Upper lobe of left lung (tissue), 6 donors: ENCODE measurements at regions not wholly inside any gene's neighbourhood (a gene's known extent, or its start where the extent isn't known, plus 50 kb on each side); places are given as distances from the start of the nearest gene placed in this dataset.

Source experiments
- ATAC-seq, 2 donors: fragments of 200-7000 bp; cut with Tn5 transposase; one replicate each; pipeline ENCODE4 v1.9.1; 2022; ENCODE audit warnings: mild to moderate bottlenecking in 2 of 2, moderate library complexity in 2 of 2; ENCODE audit not compliant: low FRiP score in 2 of 2
- DNase-seq, 2 donors: peaks; one replicate each; pipeline ENCODE4 v3.0.0-alpha.2; 2019 to 2020
- H3K27ac ChIP-seq, 4 donors: fragments of 200-600 bp; sonication (generic); one replicate each; pipeline ENCODE4 v1.5.1; 2016 to 2019
- H3K27me3 ChIP-seq, 4 donors: fragments of 200-600 bp; sonication (generic); one replicate each; pipeline ENCODE4 v1.5.1; 2017 to 2019
- H3K36me3 ChIP-seq, 4 donors: fragments of 200-600 bp; sonication (generic); one replicate each; pipeline ENCODE4 v1.5.1; 2016 to 2019
- H3K4me1 ChIP-seq, 4 donors: fragments of 200-600 bp; sonication (generic); one replicate each; pipeline ENCODE4 v1.5.1; 2018 to 2019
- H3K4me3 ChIP-seq, 4 donors: fragments of 200-600 bp; sonication (generic); one replicate each; pipeline ENCODE4 v1.5.1; 2017 to 2019; ENCODE audit warnings: mild to moderate bottlenecking in 2 of 4, moderate library complexity in 1 of 4
- H3K9me3 ChIP-seq, 4 donors: fragments of 200-600 bp; sonication (generic); one replicate each; pipeline ENCODE4 v1.5.1; 2018 to 2019
- CTCF ChIP-seq, 6 experiments: fragments of 450-650 bp in 4 of 6; fragments of 200-600 bp in 2 of 6; sonication (generic) in 2 of 6; IDR thresholded peaks; one replicate each; pipeline ENCODE4 v1.5.1; 2016 to 2019; ENCODE audit warnings: antibody characterized with exemption in 6 of 6
- EP300 ChIP-seq, 4 donors: sonication (generic); formaldehyde crosslinking; IDR thresholded peaks; one replicate each; pipeline ENCODE4 v1.5.1; 2017; ENCODE audit warnings: antibody characterized with exemption in 4 of 4, control low read depth in 2 of 4
- POLR2A ChIP-seq, 4 donors: fragments of 450-650 bp; IDR thresholded peaks; one replicate each; pipeline ENCODE4 v1.5.1; 2016 to 2017; ENCODE audit warnings: antibody characterized with exemption in 4 of 4, mild to moderate bottlenecking in 2 of 4
- POLR2AphosphoS5 ChIP-seq, 2 donors: sonication (generic); formaldehyde crosslinking; IDR thresholded peaks; one replicate each; pipeline ENCODE4 v1.5.1; 2017; ENCODE audit warnings: antibody characterized with exemption in 2 of 2
- WGBS, 2 donors: methylation state at CpG; one replicate each; pipeline ENCODE4 v1.1.5; 2017 to 2018; 5-methylcytosine and 5-hydroxymethylcytosine counted together
- donor health status: DM: no; HTN: no; CAD: no; lungs with moderate emphysema.
- donor health status: DM: no; HTN: yes; CAD: no; lungs with severe emphysema.

GRCh38 chrX:42538405-42538804, 239.6 kb downstream of the PPP1R2C start:
- ATAC-seq (no peak), DNase-seq (no peak)
- Histone ChIP-seq H3K27ac (no peak overlapping the region), H3K27me3 (no peaks in the 10 kb centered on the region), H3K4me3 (no peak overlapping the region), H3K4me1 (no peaks in the 10 kb centered on the region), H3K36me3 (no peaks in the 10 kb centered on the region), H3K9me3 (no peaks in the 10 kb centered on the region)
- WGBS, 2 donors, result 42 to 69% methylated on average over 2 of the region's 2 CpGs
- TF ChIP-seq CTCF (IDR thresholded peaks at IDR 0.05) (no peak), POLR2A (IDR thresholded peaks at IDR 0.05) (no peak), EP300 (IDR thresholded peaks at IDR 0.05) (no peak), POLR2AphosphoS5 (IDR thresholded peaks at IDR 0.05) (no peak)

- Histone ChIP-seq H3K4me3 (no peak overlapping the region), H3K27me3 (no peaks in the 10 kb centered on the region), H3K4me1 (no peaks in the 10 kb centered on the region), H3K36me3 (no peaks in the 10 kb centered on the region), H3K27ac (no peak overlapping the region), H3K9me3 (no peaks in the 10 kb centered on the region)
- no peak for ATAC-seq
- no peak for DNase-seq
- no peak for TF ChIP-seq POLR2A (IDR thresholded peaks at IDR 0.05)
- TF ChIP-seq CTCF (IDR thresholded peaks at IDR 0.05), result no peak
- TF ChIP-seq EP300 (IDR thresholded peaks at IDR 0.05), result no peak
- TF ChIP-seq POLR2AphosphoS5 (IDR thresholded peaks at IDR 0.05), result no peak
- 67 to 85% methylated on average over 2 to 3 of the region's 3 CpGs for WGBS, 2 donors
Measured at GRCh38 chrX:42536286-42536685, 241.7 kb downstream of the PPP1R2C start.

GRCh38 chrX:42535233-42535632, 242.7 kb downstream of the PPP1R2C start:
- H3K27me3 ChIP-seq, result no peaks in the 10 kb centered on the region
- no peak overlapping the region for H3K27ac ChIP-seq
- no peaks in the 10 kb centered on the region for H3K36me3 ChIP-seq
- H3K9me3 ChIP-seq, result no peaks in the 10 kb centered on the region
- WGBS, 2 donors, result 68 to 85% methylated on average over 2 of the region's 2 CpGs
- H3K4me3 ChIP-seq, result no peak overlapping the region
- ATAC-seq (no peak), DNase-seq (no peak)
- H3K4me1 ChIP-seq, result no peaks in the 10 kb centered on the region
- TF ChIP-seq EP300 (IDR thresholded peaks at IDR 0.05) (no peak), CTCF (IDR thresholded peaks at IDR 0.05) (no peak), POLR2A (IDR thresholded peaks at IDR 0.05) (no peak), POLR2AphosphoS5 (IDR thresholded peaks at IDR 0.05) (no peak)

- no peak for DNase-seq
Measured at GRCh38 chrX:42533761-42534160, 244.2 kb downstream of the PPP1R2C start.

More at GRCh38 chrX:42533761-42534160, 244.2 kb downstream of the PPP1R2C start:
- no peaks in the 10 kb centered on the region for H3K4me1 ChIP-seq
- no peak for ATAC-seq
- no peaks in the 10 kb centered on the region for H3K36me3 ChIP-seq
- 69 to 86% methylated on average over 2 of the region's 2 CpGs for WGBS, 2 donors
- H3K9me3 ChIP-seq, result no peaks in the 10 kb centered on the region
- H3K27ac ChIP-seq, result no peak overlapping the region
- H3K27me3 ChIP-seq, result no peaks in the 10 kb centered on the region
- no peak for TF ChIP-seq POLR2A (IDR thresholded peaks at IDR 0.05)
- no peak for TF ChIP-seq POLR2AphosphoS5 (IDR thresholded peaks at IDR 0.05)
- TF ChIP-seq CTCF (IDR thresholded peaks at IDR 0.05), result no peak
- H3K4me3 ChIP-seq, result no peak overlapping the region
